ENCODE measurements at regions not wholly inside any gene's neighbourhood (a gene's known extent, or its start where the extent isn't known, plus 50 kb on each side); places are given as distances from the start of the nearest gene placed in this dataset.
A peak's percentile ranks its signal among the peaks of the same experiment; 100 is the strongest.

GRCh38 chr5:56481428-56482357 is 248.6 kb upstream of the ANKRD55 start:
- peak overlapping the region; percentile 25 for H3K4me3 ChIP-seq (ENCODE audit: low read depth, low read length)
- TF ChIP-seq, protein P1, sequence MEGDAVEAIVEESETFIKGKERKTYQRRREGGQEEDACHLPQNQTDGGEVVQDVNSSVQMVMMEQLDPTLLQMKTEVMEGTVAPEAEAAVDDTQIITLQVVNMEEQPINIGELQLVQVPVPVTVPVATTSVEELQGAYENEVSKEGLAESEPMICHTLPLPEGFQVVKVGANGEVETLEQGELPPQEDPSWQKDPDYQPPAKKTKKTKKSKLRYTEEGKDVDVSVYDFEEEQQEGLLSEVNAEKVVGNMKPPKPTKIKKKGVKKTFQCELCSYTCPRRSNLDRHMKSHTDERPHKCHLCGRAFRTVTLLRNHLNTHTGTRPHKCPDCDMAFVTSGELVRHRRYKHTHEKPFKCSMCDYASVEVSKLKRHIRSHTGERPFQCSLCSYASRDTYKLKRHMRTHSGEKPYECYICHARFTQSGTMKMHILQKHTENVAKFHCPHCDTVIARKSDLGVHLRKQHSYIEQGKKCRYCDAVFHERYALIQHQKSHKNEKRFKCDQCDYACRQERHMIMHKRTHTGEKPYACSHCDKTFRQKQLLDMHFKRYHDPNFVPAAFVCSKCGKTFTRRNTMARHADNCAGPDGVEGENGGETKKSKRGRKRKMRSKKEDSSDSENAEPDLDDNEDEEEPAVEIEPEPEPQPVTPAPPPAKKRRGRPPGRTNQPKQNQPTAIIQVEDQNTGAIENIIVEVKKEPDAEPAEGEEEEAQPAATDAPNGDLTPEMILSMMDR (IDR thresholded peaks at IDR 0.05; ENCODE audit: borderline replicate concordance, insufficient read depth, low read depth, low read length), result peak; percentile 7; the same call in 1 of the 2 replicates

GRCh38 chr5:56480705-56481427 is 247.7 kb upstream of the ANKRD55 start:
- H3K4me3 ChIP-seq (ENCODE audit: low read depth, low read length), result no peak overlapping the region
- TF ChIP-seq, protein P1 (IDR thresholded peaks at IDR 0.05; ENCODE audit: borderline replicate concordance, insufficient read depth, low read depth, low read length), result no peak

- TF ChIP-seq, protein P1 (IDR thresholded peaks at IDR 0.05; ENCODE audit: borderline replicate concordance, insufficient read depth, low read depth, low read length), result no peak
- H3K4me3 ChIP-seq (ENCODE audit: low read depth, low read length), result no peak overlapping the region
Observed at GRCh38 chr5:56480078-56480704, 247.1 kb upstream of the ANKRD55 start.

GRCh38 chr5:56479696-56480077 is 246.6 kb upstream of the ANKRD55 start:
- TF ChIP-seq, protein P1 (IDR thresholded peaks at IDR 0.05; ENCODE audit: borderline replicate concordance, insufficient read depth, low read depth, low read length), result no peak
- H3K4me3 ChIP-seq (ENCODE audit: low read depth, low read length), result no peak overlapping the region

- TF ChIP-seq, protein P1 (IDR thresholded peaks at IDR 0.05; ENCODE audit: borderline replicate concordance, insufficient read depth, low read depth, low read length), result no peak
- no peak overlapping the region for H3K4me3 ChIP-seq (ENCODE audit: low read depth, low read length)
Observed at GRCh38 chr5:56479126-56479525, 246.0 kb upstream of the ANKRD55 start.

DNA sequence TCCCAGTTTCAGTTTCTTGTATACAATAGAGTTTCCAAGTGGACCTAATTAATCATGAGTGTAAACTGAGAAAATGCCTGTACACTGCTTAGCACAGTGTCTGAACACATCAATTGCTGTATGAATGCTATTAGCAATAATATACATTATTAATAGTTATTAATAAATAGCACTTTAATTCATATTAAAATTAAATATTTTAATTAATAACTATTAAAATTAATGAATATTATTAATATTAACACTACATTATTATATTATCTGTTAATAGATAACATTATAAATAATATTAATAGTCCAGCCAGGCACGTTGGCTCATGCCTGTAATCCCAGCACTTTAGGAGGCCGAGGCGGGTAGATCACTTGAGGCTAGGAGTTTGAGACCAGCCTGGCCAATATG is 244.9 kb upstream of the ANKRD55 start:
- no peak overlapping the region for H3K4me3 ChIP-seq (ENCODE audit: low read depth, low read length)
- TF ChIP-seq, protein P1 (IDR thresholded peaks at IDR 0.05; ENCODE audit: borderline replicate concordance, insufficient read depth, low read depth, low read length), result no peak

Data from GM12875 (cell line).